GM12878 (cell line): ENCODE measurements at regions not wholly inside any gene's neighbourhood (a gene's known extent, or its start where the extent isn't known, plus 50 kb on each side); places are given as distances from the start of the nearest gene placed in this dataset.

Experiments
- ATAC-seq: fragments of 200-7000 bp; cut with Tn5 transposase; 3 replicates; pipeline ENCODE4 v1.9.1; 2020; ENCODE audit warnings: mild to moderate bottlenecking, moderate library complexity
- BruUV-seq: library from RNA; stranded (reverse); fragments of 400-500 nt; replicated peaks from 2 replicates; lab custom pipeline; 2021; lab: Mats Ljungman, UMichigan
- CTCF ChIA-PET: fragments of 300-600 bp; sonication (Branson Sonifier 250); formaldehyde crosslinking; extraction: SDS; loops from one replicate; lab custom pipeline; 2021; ENCODE audit warnings: inconsistent platforms; lab: Yijun Ruan, JAX
- POLR2A ChIA-PET: fragments of 350-600 bp; formaldehyde crosslinking; extraction: SDS; loops from one replicate; lab custom pipeline; 2021; ENCODE audit warnings: inconsistent platforms; lab: Charles Lee
- RAD21 ChIA-PET: fragments of 300-600 bp; sonication (Branson Sonifier 250); formaldehyde crosslinking; loops from one replicate; lab custom pipeline; 2023; ENCODE audit warnings: antibody characterized with exemption; ENCODE audit not compliant: unreplicated experiment; lab: Charles Lee
- SMC1A ChIA-PET: fragments of 300-600 bp; sonication (Branson Sonifier 250); formaldehyde crosslinking; loops from one replicate; lab custom pipeline; 2023; ENCODE audit not compliant: unreplicated experiment, uncharacterized antibody; lab: Charles Lee
- DNase-seq: peaks from one replicate; pipeline ENCODE4 v3.0.0-alpha.2; 2011; ENCODE audit warnings: low read depth, low spot score
- FAIRE-seq: peaks from 3 replicates; lab custom pipeline; 2011; peaks lifted over from hg19 to GRCh38; lab: Jason Lieb, UNC
- H2AFZ ChIP-seq: 2 replicates; pipeline ENCODE4 v1.6.0; 2011; ENCODE audit warnings: low read depth, low read length, control low read depth; ENCODE audit not compliant: control insufficient read depth
- H3K27ac ChIP-seq: 2 replicates; pipeline ENCODE4 v1.5.1; 2011; ENCODE audit warnings: control low read depth; ENCODE audit not compliant: control insufficient read depth, insufficient read depth
- H3K27me3 ChIP-seq, 2 experiments: replicated peaks in 1 of 2; 2 replicates each; pipeline versions ENCODE4 v1.6.0 to v1.6.1; 2011; ENCODE audit warnings: low read length in 1 of 2; ENCODE audit not compliant: control insufficient read depth in 2 of 2, insufficient read depth in 2 of 2
- H3K36me3 ChIP-seq, 2 experiments: 2 replicates each; pipeline ENCODE4 v1.5.1; 2011; ENCODE audit warnings: low read length in 1 of 2; ENCODE audit not compliant: control insufficient read depth in 2 of 2, insufficient read depth in 2 of 2
- H3K4me1 ChIP-seq: 2 replicates; pipeline ENCODE4 v1.6.1; 2011; ENCODE audit warnings: mild to moderate bottlenecking, low read length, moderate library complexity, mixed read lengths; ENCODE audit not compliant: control insufficient read depth, insufficient read depth
- H3K4me2 ChIP-seq: 2 replicates; pipeline ENCODE4 v1.6.0; 2011; ENCODE audit warnings: control low read depth; ENCODE audit not compliant: control insufficient read depth, insufficient read depth
- H3K4me3 ChIP-seq: fragments of 200-600 bp; sonication (generic); 2 replicates; pipeline ENCODE4 v1.5.1; 2016
- H3K79me2 ChIP-seq: 2 replicates; pipeline ENCODE4 v1.6.0; 2011; ENCODE audit warnings: low read length; ENCODE audit not compliant: control insufficient read depth, insufficient read depth
- H3K9ac ChIP-seq: 2 replicates; pipeline ENCODE4 v1.8.0; 2011; ENCODE audit warnings: low read length, control low read depth, mixed read lengths; ENCODE audit not compliant: control insufficient read depth, insufficient read depth
- H3K9me3 ChIP-seq: replicated peaks from 3 replicates; pipeline ENCODE4 v1.5.1; 2011; ENCODE audit warnings: mild to moderate bottlenecking, low read length; ENCODE audit not compliant: control insufficient read depth, insufficient read depth
- H4K20me1 ChIP-seq: 2 replicates; pipeline ENCODE4 v1.6.0; 2011; ENCODE audit not compliant: control insufficient read depth, insufficient read depth
- ETV6 ChIP-seq, 2 experiments: fragments of 450-650 bp in 1 of 2; IDR thresholded peaks in 1 of 2; conservative IDR thresholded peaks in 1 of 2; 2 replicates each; pipeline ENCODE4 v1.6.1; 2014; ENCODE audit warnings: antibody characterized with exemption in 1 of 2, borderline replicate concordance in 1 of 2, low read depth in 1 of 2, mild to moderate bottlenecking in 1 of 2, moderate library complexity in 1 of 2
- JUNB ChIP-seq: IDR thresholded peaks from 2 replicates; pipeline ENCODE4 v1.6.1; 2016; ENCODE audit warnings: antibody characterized with exemption, mild to moderate bottlenecking
- NFIC ChIP-seq: IDR thresholded peaks from 2 replicates; pipeline ENCODE4 v1.6.1; 2012; ENCODE audit warnings: low read depth, mild to moderate bottlenecking, inconsistent platforms, low read length, moderate library complexity
- RAD51 ChIP-seq: fragments of 450-650 bp; IDR thresholded peaks from 2 replicates; pipeline ENCODE4 v1.6.1; 2016; ENCODE audit warnings: moderate library complexity, mild to moderate bottlenecking, inconsistent platforms
- RB1 ChIP-seq: fragments of 450-650 bp; formaldehyde crosslinking; IDR thresholded peaks from 2 replicates; pipeline ENCODE4 v1.6.1; 2017; ENCODE audit warnings: mild to moderate bottlenecking, borderline replicate concordance
- RCOR1 ChIP-seq: conservative IDR thresholded peaks from 2 replicates; pipeline ENCODE4 v1.6.1; 2012; ENCODE audit warnings: low read depth, low read length, improper control_type of control experiment
- RUNX3 ChIP-seq: IDR thresholded peaks from 2 replicates; pipeline ENCODE4 v1.6.1; 2012; ENCODE audit warnings: low read length, inconsistent platforms
- SIX5 ChIP-seq: IDR thresholded peaks from 2 replicates; pipeline ENCODE4 v1.6.1; 2011; ENCODE audit warnings: mild to moderate bottlenecking, low read depth, low read length, moderate library complexity; ENCODE audit not compliant: severe bottlenecking
- SP1 ChIP-seq: IDR thresholded peaks from one replicate; pipeline ENCODE4 v1.6.1; 2011; ENCODE audit warnings: low read depth, low read length
- ZNF24 ChIP-seq: fragments of 450-650 bp; IDR thresholded peaks from 2 replicates; pipeline ENCODE4 v1.6.1; 2017; ENCODE audit warnings: antibody characterized with exemption, mild to moderate bottlenecking
- WGBS: methylation state at CpG from one replicate; pipeline ENCODE4 v1.1.6; 2016; ENCODE audit warnings: low lambda C conversion rate; ENCODE audit not compliant: insufficient replicate concordance, insufficient coverage; ENCODE audit errors: missing lambda C conversion rate; 5-methylcytosine and 5-hydroxymethylcytosine counted together
- in situ Hi-C: fragments of 300-500 bp; cut with MboI; formaldehyde crosslinking; loops from 9 replicates; pipeline ENCODE4 v1.14.3; 2018; ENCODE audit warnings: mixed read lengths
- intact Hi-C: fragments of 100-400 bp; cut with micrococcal nuclease; formaldehyde crosslinking; loops from one replicate; pipeline ENCODE4 v1.14.2; 2022; ENCODE audit not compliant: unreplicated experiment
- TF ChIP-seq, protein P1 (sequence below): fragments of 450-650 bp; IDR thresholded peaks from 2 replicates; pipeline ENCODE4 v1.6.1; 2017; ENCODE audit warnings: low read depth, mild to moderate bottlenecking, moderate library complexity
- TF ChIP-seq, protein P2 (sequence below): fragments of 450-650 bp; IDR thresholded peaks from 2 replicates; pipeline ENCODE4 v1.6.1; 2016; ENCODE audit warnings: mild to moderate bottlenecking
- TF ChIP-seq, protein P3 (sequence below): fragments of 450-650 bp; formaldehyde crosslinking; IDR thresholded peaks from 2 replicates; pipeline ENCODE4 v1.5.0; 2022; ENCODE audit warnings: mild to moderate bottlenecking, missing genetic modification characterization

DNA sequence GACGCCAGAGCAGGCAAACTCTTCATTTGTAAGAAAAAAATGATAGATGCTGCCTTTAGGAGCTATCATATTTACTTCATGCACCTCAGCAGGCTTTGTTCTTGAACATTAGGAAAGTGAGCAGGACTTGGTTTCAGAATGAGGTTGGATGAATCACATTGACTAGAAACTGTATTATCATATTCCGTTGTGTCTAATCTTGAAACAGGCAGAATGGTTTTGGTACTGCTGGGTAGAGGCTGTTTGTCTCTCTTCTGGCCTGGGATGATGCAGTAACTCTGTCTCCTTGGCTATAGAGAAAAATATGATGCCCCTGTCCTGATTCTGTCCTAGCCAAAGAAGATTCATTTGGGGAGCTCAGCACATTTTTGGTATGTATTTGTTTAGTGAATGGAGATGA, 344.2 kb upstream of the GRM7 start:
- no peak for FAIRE-seq
- CTCF ChIA-PET = no interaction called here

More for the DNA sequence above, 344.2 kb upstream of the GRM7 start:
- WGBS = 17% methylated on average over 2 of the region's 2 CpGs
- H3K9ac ChIP-seq = no peak overlapping the region
- DNase-seq (no peak), ATAC-seq (peak; percentile 91)
- no peak overlapping the region for H3K27ac ChIP-seq
- no peak overlapping the region for H2AFZ ChIP-seq
- H4K20me1 ChIP-seq = no peaks in the 10 kb centered on the region
- no peak overlapping the region for H3K4me3 ChIP-seq
- in situ Hi-C loops = no loop called here
- H3K4me2 ChIP-seq = no peak overlapping the region
- POLR2A ChIA-PET = no interaction called here
- no peak for TF ChIP-seq RAD51
- TF ChIP-seq ETV6 (conservative IDR thresholded peaks at IDR 0.05 in 1 of 2, IDR thresholded peaks at IDR 0.05 in 1 of 2; ENCODE audit: borderline replicate concordance in 1 of 2, low read depth in 1 of 2) = peak in 1 of 2 experiments; percentile 72; a peak in 1 of 4 replicates
- no peak for TF ChIP-seq RB1
- TF ChIP-seq ZNF24 = no peak
- TF ChIP-seq RCOR1 = no peak
- no peak for TF ChIP-seq SIX5
- TF ChIP-seq RUNX3 = peak; percentile 25; the same call in 1 of the 2 replicates
- TF ChIP-seq, protein P1, sequence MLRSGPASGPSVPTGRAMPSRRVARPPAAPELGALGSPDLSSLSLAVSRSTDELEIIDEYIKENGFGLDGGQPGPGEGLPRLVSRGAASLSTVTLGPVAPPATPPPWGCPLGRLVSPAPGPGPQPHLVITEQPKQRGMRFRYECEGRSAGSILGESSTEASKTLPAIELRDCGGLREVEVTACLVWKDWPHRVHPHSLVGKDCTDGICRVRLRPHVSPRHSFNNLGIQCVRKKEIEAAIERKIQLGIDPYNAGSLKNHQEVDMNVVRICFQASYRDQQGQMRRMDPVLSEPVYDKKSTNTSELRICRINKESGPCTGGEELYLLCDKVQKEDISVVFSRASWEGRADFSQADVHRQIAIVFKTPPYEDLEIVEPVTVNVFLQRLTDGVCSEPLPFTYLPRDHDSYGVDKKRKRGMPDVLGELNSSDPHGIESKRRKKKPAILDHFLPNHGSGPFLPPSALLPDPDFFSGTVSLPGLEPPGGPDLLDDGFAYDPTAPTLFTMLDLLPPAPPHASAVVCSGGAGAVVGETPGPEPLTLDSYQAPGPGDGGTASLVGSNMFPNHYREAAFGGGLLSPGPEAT = no peak
- TF ChIP-seq, protein P2, sequence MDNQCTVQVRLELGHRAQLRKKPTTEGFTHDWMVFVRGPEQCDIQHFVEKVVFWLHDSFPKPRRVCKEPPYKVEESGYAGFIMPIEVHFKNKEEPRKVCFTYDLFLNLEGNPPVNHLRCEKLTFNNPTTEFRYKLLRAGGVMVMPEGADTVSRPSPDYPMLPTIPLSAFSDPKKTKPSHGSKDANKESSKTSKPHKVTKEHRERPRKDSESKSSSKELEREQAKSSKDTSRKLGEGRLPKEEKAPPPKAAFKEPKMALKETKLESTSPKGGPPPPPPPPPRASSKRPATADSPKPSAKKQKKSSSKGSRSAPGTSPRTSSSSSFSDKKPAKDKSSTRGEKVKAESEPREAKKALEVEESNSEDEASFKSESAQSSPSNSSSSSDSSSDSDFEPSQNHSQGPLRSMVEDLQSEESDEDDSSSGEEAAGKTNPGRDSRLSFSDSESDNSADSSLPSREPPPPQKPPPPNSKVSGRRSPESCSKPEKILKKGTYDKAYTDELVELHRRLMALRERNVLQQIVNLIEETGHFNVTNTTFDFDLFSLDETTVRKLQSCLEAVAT = no peak
- peak; percentile 37; the same call in 1 of the 2 replicates for TF ChIP-seq JUNB
- no peak for TF ChIP-seq SP1
- TF ChIP-seq, protein P3, sequence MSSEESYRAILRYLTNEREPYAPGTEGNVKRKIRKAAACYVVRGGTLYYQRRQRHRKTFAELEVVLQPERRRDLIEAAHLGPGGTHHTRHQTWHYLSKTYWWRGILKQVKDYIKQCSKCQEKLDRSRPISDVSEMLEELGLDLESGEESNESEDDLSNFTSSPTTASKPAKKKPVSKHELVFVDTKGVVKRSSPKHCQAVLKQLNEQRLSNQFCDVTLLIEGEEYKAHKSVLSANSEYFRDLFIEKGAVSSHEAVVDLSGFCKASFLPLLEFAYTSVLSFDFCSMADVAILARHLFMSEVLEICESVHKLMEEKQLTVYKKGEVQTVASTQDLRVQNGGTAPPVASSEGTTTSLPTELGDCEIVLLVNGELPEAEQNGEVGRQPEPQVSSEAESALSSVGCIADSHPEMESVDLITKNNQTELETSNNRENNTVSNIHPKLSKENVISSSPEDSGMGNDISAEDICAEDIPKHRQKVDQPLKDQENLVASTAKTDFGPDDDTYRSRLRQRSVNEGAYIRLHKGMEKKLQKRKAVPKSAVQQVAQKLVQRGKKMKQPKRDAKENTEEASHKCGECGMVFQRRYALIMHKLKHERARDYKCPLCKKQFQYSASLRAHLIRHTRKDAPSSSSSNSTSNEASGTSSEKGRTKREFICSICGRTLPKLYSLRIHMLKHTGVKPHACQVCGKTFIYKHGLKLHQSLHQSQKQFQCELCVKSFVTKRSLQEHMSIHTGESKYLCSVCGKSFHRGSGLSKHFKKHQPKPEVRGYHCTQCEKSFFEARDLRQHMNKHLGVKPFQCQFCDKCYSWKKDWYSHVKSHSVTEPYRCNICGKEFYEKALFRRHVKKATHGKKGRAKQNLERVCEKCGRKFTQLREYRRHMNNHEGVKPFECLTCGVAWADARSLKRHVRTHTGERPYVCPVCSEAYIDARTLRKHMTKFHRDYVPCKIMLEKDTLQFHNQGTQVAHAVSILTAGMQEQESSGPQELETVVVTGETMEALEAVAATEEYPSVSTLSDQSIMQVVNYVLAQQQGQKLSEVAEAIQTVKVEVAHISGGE (CRISPR knock-in tag) = no peak
- peak; percentile 43; the same call in 1 of the 2 replicates for TF ChIP-seq NFIC
- H3K79me2 ChIP-seq = no peaks in the 10 kb centered on the region
- SMC1A ChIA-PET = interaction anchor here (1.3 kb wide), 1 partner anchor 163 kb away, joined by 3 read pairs; no protein-coding TSS in a partner anchor
- no TSS peak for BruUV-seq
- H3K27me3 ChIP-seq = no peaks in the 10 kb centered on the region
- RAD21 ChIA-PET = no interaction called here
- intact Hi-C loops = no loop called here
- no peaks in the 10 kb centered on the region for H3K4me1 ChIP-seq
- no peaks in the 10 kb centered on the region for H3K36me3 ChIP-seq
- H3K9me3 ChIP-seq = no peaks in the 10 kb centered on the region; the same call in 2 of the 3 replicates
